COLO668 (cell line): ENCODE measurements at regions not wholly inside any gene's neighbourhood (a gene's known extent, or its start where the extent isn't known, plus 50 kb on each side); places are given as distances from the start of the nearest gene placed in this dataset.
"Not testable (repeated sequence)": the region's sequence is repeated elsewhere in the genome, so short reads cannot be mapped to it uniquely, and the experiment has no call there.

Experiments
- DNase-seq: peaks from one replicate; lab custom pipeline; 2025; ENCODE audit not compliant: unreplicated experiment; lab: John Stamatoyannopoulos, UW

GRCh38 chr2:239718991-239719390 is 306.2 kb downstream of the NDUFA10 start:
- DNase-seq, result not testable (repeated sequence)

- no peak for DNase-seq
Observed at GRCh38 chr2:239717706-239718105, 307.4 kb downstream of the NDUFA10 start.

- no peak for DNase-seq
Observed at GRCh38 chr2:239717319-239717675, 307.8 kb downstream of the NDUFA10 start.

GRCh38 chr2:239716536-239717318 is 308.4 kb downstream of the NDUFA10 start:
- no peak for DNase-seq

- DNase-seq, result no peak
Observed at GRCh38 chr2:239716009-239716408, 309.1 kb downstream of the NDUFA10 start.

- DNase-seq, result no peak
Observed at GRCh38 chr2:239715606-239716005, 309.5 kb downstream of the NDUFA10 start.

- DNase-seq, result no peak
Observed at GRCh38 chr2:239715202-239715601, 309.9 kb downstream of the NDUFA10 start.

- no peak for DNase-seq
Observed at GRCh38 chr2:239714116-239714515, 311.0 kb downstream of the NDUFA10 start.

GRCh38 chr2:239712755-239713154 is 311.9 kb upstream of the HDAC4 start:
- DNase-seq, result no peak

GRCh38 chr2:239711911-239712570 is 311.2 kb upstream of the HDAC4 start:
- no peak for DNase-seq

- no peak for DNase-seq
Observed at GRCh38 chr2:239710953-239711861, 310.4 kb upstream of the HDAC4 start.

- DNase-seq, result no peak
Observed at GRCh38 chr2:239706367-239706766, 305.5 kb upstream of the HDAC4 start.

- DNase-seq, result no peak
Observed at GRCh38 chr2:239704737-239705136, 303.9 kb upstream of the HDAC4 start.

GRCh38 chr2:239703834-239704233 is 303.0 kb upstream of the HDAC4 start:
- DNase-seq, result no peak

GRCh38 chr2:239700686-239701345 is 300.0 kb upstream of the HDAC4 start:
- no peak for DNase-seq

- DNase-seq, result no peak
Observed at GRCh38 chr2:239697399-239698164, 296.8 kb upstream of the HDAC4 start.

- no peak for DNase-seq
Observed at GRCh38 chr2:239696559-239697207, 295.9 kb upstream of the HDAC4 start.

- DNase-seq, result no peak
Observed at GRCh38 chr2:239695728-239696240, 295.0 kb upstream of the HDAC4 start.

GRCh38 chr2:239695106-239695727 is 294.4 kb upstream of the HDAC4 start:
- no peak for DNase-seq
